SJCRH30 (cell line): ENCODE measurements at regions not wholly inside any gene's neighbourhood (a gene's known extent, or its start where the extent isn't known, plus 50 kb on each side); places are given as distances from the start of the nearest gene placed in this dataset.
"Not testable (repeated sequence)": the region's sequence is repeated elsewhere in the genome, so short reads cannot be mapped to it uniquely, and the experiment has no call there.

Experiments
- DNase-seq, 2 experiments: peaks; one replicate each; pipeline ENCODE4 v3.0.0-alpha.2; 2015 to 2020
- H3K27ac ChIP-seq: fragments of 250-450 bp; sonication (Bioruptor Pico); 2 replicates; pipeline ENCODE4 v1.5.1; 2020; ENCODE audit warnings: mild to moderate bottlenecking, moderate library complexity
- H3K27me3 ChIP-seq: fragments of 250-450 bp; sonication (Bioruptor Pico); 2 replicates; pipeline ENCODE4 v1.5.1; 2020; ENCODE audit warnings: mild to moderate bottlenecking, moderate library complexity
- H3K36me3 ChIP-seq: fragments of 250-450 bp; sonication (Bioruptor Pico); 2 replicates; pipeline ENCODE4 v1.5.1; 2020; ENCODE audit warnings: mild to moderate bottlenecking, moderate library complexity
- H3K4me1 ChIP-seq: fragments of 250-450 bp; sonication (Bioruptor Pico); 2 replicates; pipeline ENCODE4 v1.5.1; 2020; ENCODE audit warnings: mild to moderate bottlenecking, moderate library complexity
- H3K4me3 ChIP-seq: fragments of 250-450 bp; sonication (Bioruptor Pico); 2 replicates; pipeline ENCODE4 v1.5.1; 2020; ENCODE audit warnings: mild to moderate bottlenecking, moderate library complexity
- H3K9me3 ChIP-seq: fragments of 250-450 bp; sonication (Bioruptor Pico); replicated peaks from 2 replicates; pipeline ENCODE4 v1.5.1; 2020; ENCODE audit warnings: mild to moderate bottlenecking, moderate library complexity

GRCh38 chr10:121368347-121369025 lies 229.8 kb downstream of the FGFR2 start:
- Histone ChIP-seq H3K36me3 (no peaks in the 10 kb centered on the region), H3K27ac (no peak overlapping the region), H3K4me1 (0 out of 2 replicates have a peak, but pooled peaks cover 3% of the 10 kb centered on the region), H3K9me3 (peaks cover 3% of the 10 kb centered on the region; the same call in 1 of the 2 replicates), H3K4me3 (no peak overlapping the region), H3K27me3 (no peaks in the 10 kb centered on the region)
- peak in 1 of 2 experiments; percentile 14 for DNase-seq

DNA sequence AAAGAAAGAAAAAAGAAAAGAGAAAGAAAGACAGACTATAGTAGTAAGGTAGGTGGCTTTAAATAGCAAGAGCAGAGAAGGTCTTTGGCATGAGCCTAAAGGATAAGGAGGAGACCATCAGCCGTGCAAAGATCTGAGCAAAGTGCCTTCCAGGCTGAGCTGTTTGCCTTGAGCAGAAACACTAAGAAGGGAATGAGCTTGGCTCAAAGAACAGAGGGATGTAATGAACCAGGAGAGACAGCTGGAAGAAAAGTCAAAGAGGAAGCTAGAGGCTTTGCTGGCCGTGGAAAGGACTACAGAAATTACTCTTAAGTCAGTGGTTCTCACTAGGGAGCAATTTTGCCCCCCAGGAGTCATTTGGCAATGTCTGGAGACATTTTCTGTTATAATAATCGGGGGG lies 228.6 kb downstream of the FGFR2 start:
- Histone ChIP-seq H3K4me3 (no peak overlapping the region), H3K9me3 (peaks cover 2% of the 10 kb centered on the region; the same call in 1 of the 2 replicates), H3K27me3 (no peaks in the 10 kb centered on the region)

DNA sequence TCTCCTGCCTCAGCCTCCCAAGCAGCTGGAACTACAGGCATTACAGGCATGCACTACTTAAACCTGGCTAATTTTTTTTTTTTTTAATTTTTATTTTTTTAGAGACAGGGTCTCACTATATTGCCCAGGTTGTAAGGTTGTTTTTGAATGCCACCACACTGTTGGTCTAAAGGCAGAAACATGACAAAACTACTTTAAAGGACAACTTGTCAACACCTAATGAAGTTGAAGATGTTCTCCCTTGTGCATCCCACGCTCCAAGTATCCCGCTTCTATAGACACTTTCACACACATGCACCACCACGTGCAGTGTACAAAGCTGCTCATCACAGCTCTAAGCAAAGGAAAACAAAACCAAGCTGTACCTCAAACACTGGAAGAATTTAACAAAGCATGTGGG lies 226.4 kb downstream of the FGFR2 start:
- no peak for DNase-seq
- Histone ChIP-seq H3K4me3 (no peak overlapping the region), H3K9me3 (no peaks in the 10 kb centered on the region), H3K4me1 (0 out of 2 replicates have a peak, but pooled peaks cover 3% of the 10 kb centered on the region), H3K36me3 (no peaks in the 10 kb centered on the region), H3K27ac (no peak overlapping the region), H3K27me3 (no peaks in the 10 kb centered on the region)

More for the DNA sequence above, 228.6 kb downstream of the FGFR2 start:
- Histone ChIP-seq H3K4me1 (0 out of 2 replicates have a peak, but pooled peaks cover 3% of the 10 kb centered on the region), H3K27ac (no peak overlapping the region), H3K36me3 (no peaks in the 10 kb centered on the region)
- peak in 1 of 2 experiments; percentile 23 for DNase-seq

DNA sequence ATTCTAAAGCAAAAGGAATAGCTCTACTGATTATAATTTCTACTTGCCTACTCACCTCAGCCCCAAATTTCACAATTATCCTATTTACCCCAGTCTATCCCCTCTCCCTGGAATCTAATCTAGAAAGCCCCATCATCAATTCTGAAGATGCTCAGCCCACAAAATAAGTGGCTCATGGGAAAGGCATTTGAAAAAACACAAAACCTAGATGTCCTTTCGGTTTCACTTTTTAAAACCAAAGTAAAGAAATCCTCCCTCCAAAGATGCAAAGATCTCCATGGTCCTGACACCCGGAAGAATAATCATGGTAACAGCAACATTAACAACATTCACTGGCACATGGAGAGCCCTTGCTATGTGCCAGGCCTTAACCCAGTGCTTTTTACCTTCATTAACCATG lies 224.8 kb downstream of the FGFR2 start:
- Histone ChIP-seq H3K27me3 (no peaks in the 10 kb centered on the region), H3K27ac (no peak overlapping the region), H3K4me3 (no peak overlapping the region), H3K4me1 (0 out of 2 replicates have a peak, but pooled peaks cover 3% of the 10 kb centered on the region), H3K9me3 (no peaks in the 10 kb centered on the region), H3K36me3 (no peaks in the 10 kb centered on the region)
- no peak for DNase-seq

DNA sequence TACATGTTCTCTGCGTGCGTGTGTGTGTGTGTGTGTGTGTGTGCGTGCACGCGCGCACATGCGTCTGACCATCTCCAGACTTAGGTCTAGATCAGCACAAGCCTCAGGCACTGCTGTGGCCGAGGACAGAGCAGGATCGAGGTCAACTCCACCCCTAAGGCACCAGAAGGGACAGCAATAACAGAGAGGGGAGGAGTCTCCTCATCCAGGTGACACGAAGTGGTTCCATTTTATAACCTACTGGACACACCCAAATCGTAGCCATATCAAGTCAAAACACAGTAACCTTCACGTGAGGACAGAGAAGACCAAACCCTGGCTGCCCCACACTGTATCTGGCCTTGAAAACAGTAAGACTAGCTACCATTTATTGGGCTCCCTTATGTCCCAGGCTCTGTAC lies 224.1 kb downstream of the FGFR2 start:
- Histone ChIP-seq H3K27ac (no peak overlapping the region), H3K27me3 (no peaks in the 10 kb centered on the region), H3K36me3 (no peaks in the 10 kb centered on the region), H3K9me3 (no peaks in the 10 kb centered on the region), H3K4me3 (no peak overlapping the region), H3K4me1 (0 out of 2 replicates have a peak, but pooled peaks cover 2% of the 10 kb centered on the region)
- DNase-seq = no peak

DNA sequence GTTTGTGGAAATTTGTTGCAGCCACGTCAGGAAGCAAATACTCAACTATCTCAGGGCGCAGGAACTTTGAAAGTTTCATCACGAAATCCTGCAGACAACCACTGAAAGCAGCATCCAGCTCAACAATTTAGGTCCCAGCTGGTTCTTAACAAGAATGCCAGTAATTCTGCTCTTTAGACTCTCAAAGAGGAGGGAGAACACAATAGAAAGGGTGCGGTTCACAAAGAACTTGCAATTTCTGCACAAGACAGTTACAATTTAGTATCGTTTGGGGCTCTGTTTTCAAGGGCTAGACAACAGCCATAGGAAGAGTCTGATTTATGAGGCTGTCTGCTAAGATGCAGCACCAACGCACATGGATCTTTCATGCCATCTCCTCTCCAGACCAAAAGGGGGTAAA lies 223.1 kb downstream of the FGFR2 start:
- Histone ChIP-seq H3K27me3 (no peaks in the 10 kb centered on the region), H3K4me1 (no peaks in the 10 kb centered on the region), H3K36me3 (no peaks in the 10 kb centered on the region), H3K9me3 (no peaks in the 10 kb centered on the region), H3K4me3 (no peak overlapping the region), H3K27ac (no peak overlapping the region)
- DNase-seq = no peak

DNA sequence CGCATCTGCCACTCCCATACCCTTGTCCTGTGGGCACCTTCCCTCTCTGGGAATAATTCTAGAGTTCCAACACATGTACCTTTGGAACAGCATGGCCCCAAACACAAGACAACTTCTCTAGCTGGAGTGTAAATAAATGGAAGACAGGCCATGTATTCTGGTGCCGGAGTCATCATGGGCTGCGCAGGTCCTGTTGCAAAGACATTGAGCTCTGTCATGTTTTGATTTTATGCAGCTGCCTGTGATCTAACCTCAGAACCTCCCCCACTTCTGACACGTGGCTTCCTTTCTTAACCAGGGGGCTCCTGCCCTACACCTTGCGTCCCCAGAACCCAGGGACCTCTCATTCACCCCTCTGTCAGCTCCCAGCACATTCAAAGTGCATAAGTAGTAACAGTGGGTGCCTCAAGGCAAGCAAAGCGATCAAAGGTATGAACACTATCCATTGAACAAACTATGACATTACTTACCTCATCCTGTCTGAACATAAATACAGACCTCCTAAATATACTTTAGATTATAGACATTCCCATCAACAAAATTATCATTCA lies 219.9 kb downstream of the FGFR2 start:
- Histone ChIP-seq H3K27me3 (no peaks in the 10 kb centered on the region), H3K36me3 (no peaks in the 10 kb centered on the region), H3K27ac (no peak overlapping the region), H3K4me1 (no peaks in the 10 kb centered on the region), H3K9me3 (no peaks in the 10 kb centered on the region), H3K4me3 (no peak overlapping the region)
- no peak for DNase-seq

DNA sequence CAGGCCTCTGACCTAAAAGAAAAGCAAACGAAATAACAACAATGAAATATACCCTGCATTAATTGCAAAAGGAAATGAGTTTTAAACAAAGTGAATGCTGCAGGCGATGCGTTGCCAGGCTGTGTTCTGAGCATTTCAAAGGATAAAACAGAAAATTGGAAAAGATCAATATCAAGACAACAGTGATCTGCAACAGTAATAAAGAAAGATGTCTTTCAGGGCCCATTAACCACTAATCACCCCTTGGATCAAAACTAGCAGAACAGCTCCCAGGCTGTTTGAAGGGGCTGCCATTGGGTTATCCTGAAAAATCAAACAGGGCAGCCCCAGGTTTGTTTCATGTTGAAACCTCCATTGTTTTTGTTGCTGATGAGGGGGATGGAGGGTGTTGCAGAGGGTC lies 219.2 kb downstream of the FGFR2 start:
- DNase-seq = no peak
- Histone ChIP-seq H3K36me3 (no peaks in the 10 kb centered on the region), H3K4me1 (no peaks in the 10 kb centered on the region), H3K27ac (no peak overlapping the region), H3K4me3 (no peak overlapping the region), H3K9me3 (no peaks in the 10 kb centered on the region), H3K27me3 (no peaks in the 10 kb centered on the region)

DNA sequence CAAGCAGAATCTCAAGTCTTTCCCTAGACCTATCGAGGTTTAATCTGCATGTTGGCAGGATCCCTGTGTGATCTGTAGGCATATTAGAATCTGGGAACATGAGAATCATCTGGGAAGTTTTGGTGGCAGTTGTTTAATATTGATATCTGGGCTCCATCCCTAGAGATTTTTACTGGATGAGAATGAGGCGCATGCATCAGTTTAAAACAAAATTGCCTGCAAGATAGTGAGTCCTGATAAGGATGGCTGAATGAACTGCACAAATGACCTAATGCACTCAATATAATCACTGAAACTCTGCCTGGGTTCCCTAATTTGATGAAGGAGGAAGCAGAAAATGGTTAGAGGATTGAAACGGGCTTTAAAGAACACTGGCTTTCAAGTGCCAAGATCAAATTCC lies 218.0 kb downstream of the FGFR2 start:
- Histone ChIP-seq H3K36me3 (no peaks in the 10 kb centered on the region), H3K4me3 (no peak overlapping the region), H3K9me3 (no peaks in the 10 kb centered on the region), H3K27me3 (no peaks in the 10 kb centered on the region), H3K4me1 (no peaks in the 10 kb centered on the region), H3K27ac (no peak overlapping the region)
- no peak for DNase-seq

GRCh38 chr10:121382029-121382520 lies 216.2 kb downstream of the FGFR2 start:
- H3K4me1 ChIP-seq, DNase-seq, H3K9me3 ChIP-seq, H3K4me3 ChIP-seq, H3K27ac ChIP-seq, H3K36me3 ChIP-seq, H3K27me3 ChIP-seq: not testable (repeated sequence)

- no peaks in the 10 kb centered on the region for H3K9me3 ChIP-seq
- no peaks in the 10 kb centered on the region for H3K27me3 ChIP-seq
- H3K36me3 ChIP-seq = no peaks in the 10 kb centered on the region
- no peak overlapping the region for H3K4me3 ChIP-seq
- no peak for DNase-seq
- H3K27ac ChIP-seq = no peak overlapping the region
- no peaks in the 10 kb centered on the region for H3K4me1 ChIP-seq
These were observed 213.1 kb downstream of the FGFR2 start for GRCh38 chr10:121385136-121385535.

DNA sequence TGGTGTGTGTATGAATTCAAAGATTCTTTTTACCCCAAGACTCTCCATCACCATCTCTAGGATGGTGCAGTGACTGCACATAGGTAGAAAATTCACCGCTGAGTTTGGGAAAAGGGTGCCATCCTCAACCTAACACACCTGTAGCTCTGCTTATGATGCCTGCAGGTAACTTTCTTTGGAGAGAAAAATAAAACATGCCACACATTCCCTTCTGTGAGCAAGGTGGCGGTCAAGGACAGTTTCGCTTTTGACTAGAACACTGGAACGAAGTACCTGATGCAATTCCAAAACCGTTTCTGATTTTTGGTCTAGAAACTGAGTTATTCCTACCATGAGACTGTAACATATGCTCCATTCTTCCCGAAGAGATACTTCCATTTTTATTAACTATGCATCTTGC lies 205.6 kb downstream of the FGFR2 start:
- H3K27me3 ChIP-seq = no peaks in the 10 kb centered on the region
- H3K27ac ChIP-seq = no peak overlapping the region
- H3K4me1 ChIP-seq = no peaks in the 10 kb centered on the region
- no peaks in the 10 kb centered on the region for H3K36me3 ChIP-seq
- DNase-seq = no peak
- H3K9me3 ChIP-seq = no peaks in the 10 kb centered on the region
- no peak overlapping the region for H3K4me3 ChIP-seq

DNA sequence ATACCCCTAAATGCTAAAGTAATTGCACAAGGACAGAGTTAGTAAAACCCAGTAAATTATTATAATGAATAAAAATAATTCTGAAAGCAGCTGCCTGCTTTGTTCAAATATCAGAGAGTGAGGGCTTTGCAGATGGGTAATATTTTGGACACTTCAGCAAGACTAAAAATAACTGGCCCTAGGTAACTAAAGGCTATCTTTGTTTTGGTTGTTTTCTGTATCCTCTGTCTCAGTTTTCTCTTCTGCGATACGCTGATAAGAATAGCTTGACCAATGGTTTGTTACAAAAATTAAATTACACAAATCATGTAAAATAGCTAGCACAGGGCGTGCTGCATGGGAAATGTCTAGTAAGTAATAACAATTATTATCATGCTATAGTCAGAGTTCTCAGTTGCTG lies 204.7 kb downstream of the FGFR2 start:
- Histone ChIP-seq H3K27me3 (no peaks in the 10 kb centered on the region), H3K36me3 (no peaks in the 10 kb centered on the region), H3K9me3 (no peaks in the 10 kb centered on the region), H3K27ac (no peak overlapping the region), H3K4me3 (no peak overlapping the region), H3K4me1 (no peaks in the 10 kb centered on the region)
- no peak for DNase-seq

DNA sequence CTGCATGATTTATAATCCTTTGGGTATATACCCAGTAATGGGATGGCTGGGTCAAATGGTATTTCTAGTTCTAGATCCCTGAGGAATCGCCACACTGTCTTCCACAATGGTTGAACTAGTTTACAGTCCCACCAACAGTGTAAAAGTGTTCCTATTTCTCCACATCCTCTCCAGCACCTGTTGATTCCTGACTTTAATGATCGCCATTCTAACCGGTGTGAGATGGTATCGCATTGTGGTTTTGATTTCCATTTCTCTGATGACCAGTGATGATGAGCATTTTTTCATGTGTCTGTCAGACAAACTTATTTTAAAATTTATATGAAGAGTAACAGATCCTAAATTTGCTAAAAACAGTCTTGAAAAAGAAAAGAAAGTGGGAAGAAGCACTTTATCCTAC lies 197.7 kb downstream of the FGFR2 start:
- H3K4me1 ChIP-seq, H3K27me3 ChIP-seq, H3K27ac ChIP-seq, DNase-seq, H3K36me3 ChIP-seq, H3K4me3 ChIP-seq, H3K9me3 ChIP-seq: not testable (repeated sequence)

DNA sequence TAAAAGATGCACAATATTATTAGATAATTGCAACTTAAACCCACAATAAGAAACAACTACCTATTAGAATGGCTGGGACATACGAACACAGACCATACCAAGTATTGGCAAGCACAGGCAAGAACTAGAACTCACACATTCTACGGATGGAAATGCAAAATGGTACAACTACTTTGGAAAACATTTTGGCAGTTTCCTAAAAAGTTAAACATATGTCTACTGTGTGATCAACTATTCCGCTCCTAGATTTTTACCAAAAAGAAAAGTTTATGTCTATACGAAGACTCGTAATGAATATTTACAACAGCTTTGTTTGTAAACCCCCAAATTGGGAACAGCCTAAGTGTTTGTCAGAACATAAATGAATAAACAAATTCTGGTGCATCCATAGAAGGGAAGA lies 194.7 kb downstream of the FGFR2 start:
- no peaks in the 10 kb centered on the region for H3K4me1 ChIP-seq
- H3K27me3 ChIP-seq = no peaks in the 10 kb centered on the region
- DNase-seq = no peak
- no peak overlapping the region for H3K4me3 ChIP-seq
- H3K36me3 ChIP-seq = no peaks in the 10 kb centered on the region
- H3K9me3 ChIP-seq = no peaks in the 10 kb centered on the region
- H3K27ac ChIP-seq = no peak overlapping the region

GRCh38 chr10:121404611-121405010 lies 193.6 kb downstream of the FGFR2 start:
- Histone ChIP-seq H3K27ac (no peak overlapping the region), H3K27me3 (no peaks in the 10 kb centered on the region), H3K4me1 (no peaks in the 10 kb centered on the region), H3K36me3 (no peaks in the 10 kb centered on the region), H3K4me3 (no peak overlapping the region), H3K9me3 (no peaks in the 10 kb centered on the region)
- DNase-seq = no peak
